Kidney (tissue), 13 donors: ENCODE measurements at regions not wholly inside any gene's neighbourhood (a gene's known extent, or its start where the extent isn't known, plus 50 kb on each side); places are given as distances from the start of the nearest gene placed in this dataset.

Experiments used
- DNase-seq, 5 donors: peaks; one replicate each; pipeline ENCODE4 v3.0.0-alpha.2; 2013 to 2020
- FAIRE-seq: peaks from 2 replicates; lab custom pipeline; 2012; peaks lifted over from hg19 to GRCh38; lab: Jason Lieb, UNC
- H3K27ac ChIP-seq, 2 donors: one replicate each; pipeline ENCODE4 v1.7.0; 2013; ENCODE audit warnings: low read depth in 2 of 2, low read length in 2 of 2, inconsistent platforms in 1 of 2
- H3K27me3 ChIP-seq: one replicate; pipeline ENCODE4 v1.7.1; 2013; ENCODE audit warnings: low read length, inconsistent platforms; ENCODE audit not compliant: control insufficient read depth, insufficient read depth
- H3K36me3 ChIP-seq, 3 donors: one replicate each; pipeline versions ENCODE4 v1.7.0 to v1.7.1; 2013; ENCODE audit warnings: low read length in 3 of 3, control low read depth in 1 of 3, inconsistent platforms in 1 of 3; ENCODE audit not compliant: insufficient read depth in 3 of 3, control insufficient read depth in 2 of 3
- H3K4me1 ChIP-seq, 3 donors: one replicate each; pipeline versions ENCODE4 v1.7.0 to v1.7.1; 2013; ENCODE audit warnings: low read length in 3 of 3, inconsistent platforms in 1 of 3, low read depth in 1 of 3; ENCODE audit not compliant: control insufficient read depth in 2 of 3, insufficient read depth in 2 of 3
- H3K4me3 ChIP-seq, 3 donors: one replicate each; pipeline versions ENCODE4 v1.7.0 to v1.8.1; 2013; ENCODE audit warnings: low read length in 3 of 3, control low read depth in 1 of 3, inconsistent platforms in 1 of 3
- H3K9ac ChIP-seq, 3 donors: one replicate each; pipeline versions ENCODE4 v1.7.0 to v1.7.1; 2013; ENCODE audit warnings: low read length in 3 of 3, control low read depth in 1 of 3, inconsistent platforms in 1 of 3
- H3K9me3 ChIP-seq, 3 donors: one replicate each; pipeline versions ENCODE4 v1.7.0 to v1.7.1; 2013; ENCODE audit warnings: low read length in 3 of 3, control low read depth in 1 of 3, inconsistent platforms in 1 of 3; ENCODE audit not compliant: control insufficient read depth in 2 of 3, insufficient read depth in 1 of 3
- CTCF ChIP-seq: IDR thresholded peaks from 3 replicates; pipeline ENCODE4 v1.5.1; 2012; ENCODE audit warnings: mild to moderate bottlenecking, moderate library complexity, borderline replicate concordance; ENCODE audit not compliant: insufficient read depth; ENCODE audit errors: extremely low read depth
- intact Hi-C: fragments of 100-400 bp; cut with DNase I; formaldehyde crosslinking; loops from one replicate; pipeline ENCODE4 v1.11.1; 2022
- donor health status: control.
- donor health status: control.
- donor health status: control.
- donor health status: control.
- donor health status: control.
- donor health status: DM: yes; HTN: yes; CAD: no.
- donor health status: Normal renal cell carcinoma (clear cell type).

- no peaks in the 10 kb centered on the region for H3K36me3 ChIP-seq
- TF ChIP-seq CTCF: no peak
- H3K27ac ChIP-seq: no peak overlapping the region
- DNase-seq (no peak), FAIRE-seq (no peak)
- no peak overlapping the region for H3K4me3 ChIP-seq
- H3K9me3 ChIP-seq: no peaks in the 10 kb centered on the region
- no peak overlapping the region for H3K9ac ChIP-seq
- intact Hi-C loops: no loop called here
- no peaks in the 10 kb centered on the region for H3K4me1 ChIP-seq
- H3K27me3 ChIP-seq: no peaks in the 10 kb centered on the region
Observed at GRCh38 chr2:60303680-60304079, 249.8 kb downstream of the BCL11A start.

GRCh38 chr2:60302377-60303126 is 250.9 kb downstream of the BCL11A start:
- no peak for DNase-seq
- no peak for FAIRE-seq
- Histone ChIP-seq H3K9ac (no peak overlapping the region), H3K4me3 (no peak overlapping the region), H3K9me3 (no peaks in the 10 kb centered on the region), H3K36me3 (no peaks in the 10 kb centered on the region), H3K4me1 (no peaks in the 10 kb centered on the region), H3K27ac (no peak overlapping the region), H3K27me3 (no peaks in the 10 kb centered on the region)
- no peak for TF ChIP-seq CTCF
- intact Hi-C loops: no loop called here

GRCh38 chr2:60301726-60302125 is 251.7 kb downstream of the BCL11A start:
- H3K27ac ChIP-seq: no peak overlapping the region
- H3K4me3 ChIP-seq: no peak overlapping the region
- H3K4me1 ChIP-seq: no peaks in the 10 kb centered on the region
- DNase-seq (no peak), FAIRE-seq (no peak)
- TF ChIP-seq CTCF: no peak
- no peaks in the 10 kb centered on the region for H3K27me3 ChIP-seq
- H3K9ac ChIP-seq: no peak overlapping the region
- H3K9me3 ChIP-seq: no peaks in the 10 kb centered on the region
- intact Hi-C loops: no loop called here
- no peaks in the 10 kb centered on the region for H3K36me3 ChIP-seq
